Astrocyte (in vitro differentiated cells and primary cell): ENCODE measurements at regions not wholly inside any gene's neighbourhood (a gene's known extent, or its start where the extent isn't known, plus 50 kb on each side); places are given as distances from the start of the nearest gene placed in this dataset.

Experiments used
- EZH2 ChIP-seq: IDR thresholded peaks from 2 replicates; pipeline ENCODE4 v1.6.1; 2012; ENCODE audit warnings: mild to moderate bottlenecking, low read length, inconsistent platforms; ENCODE audit not compliant: insufficient read depth
- TF ChIP-seq, protein P1 (sequence below): IDR thresholded peaks from 2 replicates; pipeline ENCODE4 v1.5.1; 2011; ENCODE audit warnings: low read depth, mild to moderate bottlenecking, inconsistent platforms, low read length, moderate library complexity; ENCODE audit not compliant: insufficient read depth

- TF ChIP-seq, protein P1, sequence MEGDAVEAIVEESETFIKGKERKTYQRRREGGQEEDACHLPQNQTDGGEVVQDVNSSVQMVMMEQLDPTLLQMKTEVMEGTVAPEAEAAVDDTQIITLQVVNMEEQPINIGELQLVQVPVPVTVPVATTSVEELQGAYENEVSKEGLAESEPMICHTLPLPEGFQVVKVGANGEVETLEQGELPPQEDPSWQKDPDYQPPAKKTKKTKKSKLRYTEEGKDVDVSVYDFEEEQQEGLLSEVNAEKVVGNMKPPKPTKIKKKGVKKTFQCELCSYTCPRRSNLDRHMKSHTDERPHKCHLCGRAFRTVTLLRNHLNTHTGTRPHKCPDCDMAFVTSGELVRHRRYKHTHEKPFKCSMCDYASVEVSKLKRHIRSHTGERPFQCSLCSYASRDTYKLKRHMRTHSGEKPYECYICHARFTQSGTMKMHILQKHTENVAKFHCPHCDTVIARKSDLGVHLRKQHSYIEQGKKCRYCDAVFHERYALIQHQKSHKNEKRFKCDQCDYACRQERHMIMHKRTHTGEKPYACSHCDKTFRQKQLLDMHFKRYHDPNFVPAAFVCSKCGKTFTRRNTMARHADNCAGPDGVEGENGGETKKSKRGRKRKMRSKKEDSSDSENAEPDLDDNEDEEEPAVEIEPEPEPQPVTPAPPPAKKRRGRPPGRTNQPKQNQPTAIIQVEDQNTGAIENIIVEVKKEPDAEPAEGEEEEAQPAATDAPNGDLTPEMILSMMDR = no peak
- no peak for TF ChIP-seq EZH2
Measured at GRCh38 chrX:13411496-13412207, 91.8 kb upstream of the ATXN3L start.
